CD14-positive monocyte (primary cell): ENCODE measurements at regions not wholly inside any gene's neighbourhood (a gene's known extent, or its start where the extent isn't known, plus 50 kb on each side); places are given as distances from the start of the nearest gene placed in this dataset.
"Not testable (repeated sequence)": the region's sequence is repeated elsewhere in the genome, so short reads cannot be mapped to it uniquely, and the experiment has no call there.

Experiments
- DNase-seq, 3 donors: peaks; one replicate each; pipeline ENCODE4 v3.0.0-alpha.2; 2011 to 2022
- H2AFZ ChIP-seq: 2 replicates; pipeline ENCODE4 v1.6.0; 2012; ENCODE audit warnings: mild to moderate bottlenecking, low read depth, low read length, inconsistent platforms; ENCODE audit not compliant: insufficient read depth, poor library complexity, severe bottlenecking
- H3K27ac ChIP-seq, 2 donors: 1 replicate in 1 of 2; 2 replicates in 1 of 2; pipeline ENCODE4 v1.5.1; 2012 to 2013; ENCODE audit warnings: low read length in 2 of 2, control low read depth in 1 of 2, inconsistent platforms in 1 of 2, low read depth in 1 of 2, mild to moderate bottlenecking in 1 of 2
- H3K27me3 ChIP-seq, 2 donors: one replicate each; pipeline versions ENCODE4 v1.6.0 to v1.6.1; 2011 to 2013; ENCODE audit warnings: low read length in 2 of 2; ENCODE audit not compliant: control insufficient read depth in 2 of 2, insufficient read depth in 2 of 2
- H3K36me3 ChIP-seq, 2 donors: replicated peaks in 1 of 2; 1 replicate in 1 of 2; 2 replicates in 1 of 2; pipeline versions ENCODE4 v1.5.1 to v1.6.1; 2012 to 2013; ENCODE audit warnings: low read length in 2 of 2, control low read depth in 1 of 2, inconsistent platforms in 1 of 2, mild to moderate bottlenecking in 1 of 2; ENCODE audit not compliant: insufficient read depth in 2 of 2, control insufficient read depth in 1 of 2
- H3K4me1 ChIP-seq, 2 donors: 1 replicate in 1 of 2; 2 replicates in 1 of 2; pipeline versions ENCODE4 v1.5.1 to v1.6.1; 2012 to 2013; ENCODE audit warnings: low read length in 2 of 2, control low read depth in 1 of 2, inconsistent platforms in 1 of 2, mild to moderate bottlenecking in 1 of 2, moderate library complexity in 1 of 2; ENCODE audit not compliant: insufficient read depth in 2 of 2, control insufficient read depth in 1 of 2
- H3K4me2 ChIP-seq: replicated peaks from 2 replicates; pipeline ENCODE3; 2012; ENCODE audit warnings: low read length, moderate library complexity, mild to moderate bottlenecking; ENCODE audit not compliant: poor library complexity, severe bottlenecking; ENCODE audit errors: extremely low read depth
- H3K4me3 ChIP-seq, 3 experiments: fragments of 200-600 bp in 1 of 3; sonication (generic) in 1 of 3; replicated peaks in 1 of 3; 1 replicate in 2 of 3; 2 replicates in 1 of 3; pipeline ENCODE4 v1.5.1; 2011 to 2013; ENCODE audit warnings: low read length in 3 of 3, mild to moderate bottlenecking in 3 of 3, control low read depth in 2 of 3, low read depth in 2 of 3, inconsistent platforms in 1 of 3, moderate library complexity in 1 of 3
- H3K79me2 ChIP-seq: 2 replicates; pipeline ENCODE4 v1.6.0; 2012; ENCODE audit warnings: mild to moderate bottlenecking, control low read depth, inconsistent platforms, low read length, moderate library complexity; ENCODE audit not compliant: insufficient read depth
- H3K9ac ChIP-seq: 2 replicates; pipeline ENCODE4 v1.6.0; 2017; ENCODE audit warnings: low read length, mild to moderate bottlenecking; ENCODE audit not compliant: insufficient read depth, poor library complexity, severe bottlenecking
- H3K9me3 ChIP-seq, 2 donors: replicated peaks in 1 of 2; 1 replicate in 1 of 2; 2 replicates in 1 of 2; pipeline versions ENCODE4 v1.5.1 to v1.6.1; 2012 to 2013; ENCODE audit warnings: low read length in 2 of 2, control low read depth in 1 of 2; ENCODE audit not compliant: control insufficient read depth in 1 of 2, insufficient read depth in 1 of 2
- H4K20me1 ChIP-seq: 2 replicates; pipeline ENCODE4 v1.6.0; 2012; ENCODE audit warnings: mild to moderate bottlenecking, low read length, control low read depth, moderate library complexity; ENCODE audit not compliant: insufficient read depth
- H3K27ac Mint-ChIP-seq, 7 donors: one replicate each; pipeline ENCODE4 v1.8.0; 2020; ENCODE audit warnings: mild to moderate bottlenecking in 7 of 7, mixed read lengths in 7 of 7, moderate library complexity in 6 of 7, inconsistent platforms in 2 of 7
- H3K27me3 Mint-ChIP-seq, 3 donors: one replicate each; pipeline ENCODE4 v1.8.0; 2021 to 2022; ENCODE audit warnings: low read depth in 3 of 3, mild to moderate bottlenecking in 3 of 3, mixed read lengths in 3 of 3, moderate library complexity in 3 of 3, inconsistent platforms in 1 of 3
- H3K36me3 Mint-ChIP-seq, 2 donors: one replicate each; pipeline ENCODE4 v1.8.0; 2020; ENCODE audit warnings: mixed read lengths in 2 of 2, inconsistent platforms in 1 of 2, mild to moderate bottlenecking in 1 of 2
- H3K4me1 Mint-ChIP-seq: one replicate; pipeline ENCODE4 v1.8.0; 2020; ENCODE audit warnings: mild to moderate bottlenecking, mixed read lengths
- H3K4me3 Mint-ChIP-seq, 2 donors: one replicate each; pipeline ENCODE4 v1.8.0; 2020; ENCODE audit warnings: mild to moderate bottlenecking in 2 of 2, mixed read lengths in 2 of 2, moderate library complexity in 1 of 2
- H3K9me3 Mint-ChIP-seq, 7 donors: one replicate each; pipeline ENCODE4 v1.8.0; 2020 to 2022; ENCODE audit warnings: mixed read lengths in 7 of 7, mild to moderate bottlenecking in 6 of 7, moderate library complexity in 6 of 7, inconsistent platforms in 2 of 7
- WGBS: methylation state at CpG from one replicate; pipeline ENCODE4 v1.1.5; 2013; ENCODE audit warnings: missing lambda C conversion rate; ENCODE audit not compliant: insufficient coverage; 5-methylcytosine and 5-hydroxymethylcytosine counted together
- intact Hi-C, 2 donors: fragments of 100-400 bp; cut with micrococcal nuclease; formaldehyde crosslinking; loops; one replicate each; pipeline versions ENCODE4 v1.15.0 to v1.15.1; 2023
- TF ChIP-seq, protein P1 (sequence below): fragments of 200-600 bp; IDR thresholded peaks from one replicate; pipeline ENCODE4 v1.8.0; 2022; ENCODE audit warnings: antibody characterized with exemption, mild to moderate bottlenecking

DNA sequence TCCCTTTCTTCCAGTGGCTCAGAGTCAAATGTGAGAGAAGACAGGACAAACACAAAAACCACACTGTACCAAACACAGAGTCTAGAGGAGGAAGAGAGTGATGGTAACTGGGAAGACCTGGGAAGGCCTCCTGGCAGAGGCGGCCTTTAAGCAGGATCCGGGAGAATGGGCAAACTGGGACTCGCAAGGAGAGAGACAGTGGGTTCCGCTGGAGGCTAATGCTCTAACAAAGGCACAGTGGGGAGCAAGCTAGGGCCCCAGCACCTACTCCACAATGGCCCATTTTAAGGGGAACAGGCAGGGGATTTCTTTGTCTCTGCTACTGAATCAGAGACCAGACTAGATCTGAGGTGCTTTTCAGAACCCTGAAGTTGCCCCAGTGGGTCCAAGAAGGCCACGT is 81.4 kb upstream of the HES1 start:
- Histone ChIP-seq H3K36me3 (no peaks in the 10 kb centered on the region), H4K20me1 (no peaks in the 10 kb centered on the region), H3K27me3 (peaks cover 9 to 41% of the 10 kb centered on the region in 2 donors), H3K79me2 (no peaks in the 10 kb centered on the region), H3K9ac (no peak overlapping the region), H3K4me2 (no peak overlapping the region), H3K4me1 (peaks cover 18 to 24% of the 10 kb centered on the region in 2 donors), H3K27ac (no peak overlapping the region), H3K4me3 (no peak overlapping the region), H3K9me3 (peaks cover 7 to 11% of the 10 kb centered on the region in 2 donors), H2AFZ (no peak overlapping the region)
- Mint-ChIP-seq H3K27me3 (peaks cover 31 to 61% (median 53%) of the 10 kb centered on the region in 3 donors), H3K4me3 (peak overlapping the region in 1 of 2 donors; percentile 32), H3K36me3 (peaks cover 7 to 15% of the 10 kb centered on the region in 2 donors), H3K4me1 (peaks cover 36% of the 10 kb centered on the region), H3K9me3 (peaks cover 2 to 19% (median 14%) of the 10 kb centered on the region in 7 donors), H3K27ac (no peak overlapping the region)
- TF ChIP-seq, protein P1, sequence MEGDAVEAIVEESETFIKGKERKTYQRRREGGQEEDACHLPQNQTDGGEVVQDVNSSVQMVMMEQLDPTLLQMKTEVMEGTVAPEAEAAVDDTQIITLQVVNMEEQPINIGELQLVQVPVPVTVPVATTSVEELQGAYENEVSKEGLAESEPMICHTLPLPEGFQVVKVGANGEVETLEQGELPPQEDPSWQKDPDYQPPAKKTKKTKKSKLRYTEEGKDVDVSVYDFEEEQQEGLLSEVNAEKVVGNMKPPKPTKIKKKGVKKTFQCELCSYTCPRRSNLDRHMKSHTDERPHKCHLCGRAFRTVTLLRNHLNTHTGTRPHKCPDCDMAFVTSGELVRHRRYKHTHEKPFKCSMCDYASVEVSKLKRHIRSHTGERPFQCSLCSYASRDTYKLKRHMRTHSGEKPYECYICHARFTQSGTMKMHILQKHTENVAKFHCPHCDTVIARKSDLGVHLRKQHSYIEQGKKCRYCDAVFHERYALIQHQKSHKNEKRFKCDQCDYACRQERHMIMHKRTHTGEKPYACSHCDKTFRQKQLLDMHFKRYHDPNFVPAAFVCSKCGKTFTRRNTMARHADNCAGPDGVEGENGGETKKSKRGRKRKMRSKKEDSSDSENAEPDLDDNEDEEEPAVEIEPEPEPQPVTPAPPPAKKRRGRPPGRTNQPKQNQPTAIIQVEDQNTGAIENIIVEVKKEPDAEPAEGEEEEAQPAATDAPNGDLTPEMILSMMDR = no peak
- WGBS = 98% methylated on average over 4 of the region's 5 CpGs
- DNase-seq = no peak
- intact Hi-C loops = loop anchor here (5.0 to 10.0 kb wide), 2 partner anchors 70 to 83 kb away; partner anchors contain the start of gene HES1 (in 1 of the 2)

DNA sequence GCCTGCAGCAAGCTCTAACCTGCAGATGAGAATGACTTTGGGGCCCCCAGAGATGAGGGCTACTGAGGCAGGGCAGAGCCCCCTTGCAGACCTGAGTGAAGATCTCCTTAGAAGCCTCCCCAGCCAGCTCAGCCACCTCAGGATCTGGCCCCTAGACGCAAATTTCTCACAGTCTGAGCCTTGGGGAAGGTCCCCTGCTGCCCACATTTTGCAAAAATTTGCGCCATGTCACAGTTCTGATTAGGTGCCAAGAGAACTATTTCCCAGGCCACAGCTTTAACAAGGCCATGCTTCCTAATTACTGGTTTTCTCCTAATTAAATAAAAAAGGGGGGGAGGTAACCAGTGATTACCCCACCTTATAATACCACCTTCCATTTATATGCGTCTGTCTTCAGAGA is 81.0 kb upstream of the HES1 start:
- Histone ChIP-seq H3K4me2 (no peak overlapping the region), H3K4me3 (no peak overlapping the region), H3K79me2 (no peaks in the 10 kb centered on the region), H2AFZ (no peak overlapping the region), H4K20me1 (no peaks in the 10 kb centered on the region), H3K27me3 (peaks cover 11 to 41% of the 10 kb centered on the region in 2 donors), H3K36me3 (no peaks in the 10 kb centered on the region), H3K4me1 (peaks cover 18 to 24% of the 10 kb centered on the region in 2 donors), H3K27ac (no peak overlapping the region), H3K9ac (no peak overlapping the region), H3K9me3 (peaks cover 7 to 11% of the 10 kb centered on the region in 2 donors)
- DNase-seq = no peak
- Mint-ChIP-seq H3K4me1 (peaks cover 36% of the 10 kb centered on the region), H3K27me3 (peaks cover 31 to 64% (median 56%) of the 10 kb centered on the region in 3 donors), H3K4me3 (no peak overlapping the region), H3K36me3 (peaks cover 7 to 15% of the 10 kb centered on the region in 2 donors), H3K27ac (no peak overlapping the region), H3K9me3 (peaks cover 2 to 19% (median 14%) of the 10 kb centered on the region in 7 donors)
- no CpG with 5 or more reads among the region's 3 CpGs for WGBS
- TF ChIP-seq, protein P1 = no peak
- intact Hi-C loops = loop anchor here (5.0 to 10.0 kb wide), 2 partner anchors 70 to 82 kb away; partner anchors contain the start of gene HES1 (in 1 of the 2)

DNA sequence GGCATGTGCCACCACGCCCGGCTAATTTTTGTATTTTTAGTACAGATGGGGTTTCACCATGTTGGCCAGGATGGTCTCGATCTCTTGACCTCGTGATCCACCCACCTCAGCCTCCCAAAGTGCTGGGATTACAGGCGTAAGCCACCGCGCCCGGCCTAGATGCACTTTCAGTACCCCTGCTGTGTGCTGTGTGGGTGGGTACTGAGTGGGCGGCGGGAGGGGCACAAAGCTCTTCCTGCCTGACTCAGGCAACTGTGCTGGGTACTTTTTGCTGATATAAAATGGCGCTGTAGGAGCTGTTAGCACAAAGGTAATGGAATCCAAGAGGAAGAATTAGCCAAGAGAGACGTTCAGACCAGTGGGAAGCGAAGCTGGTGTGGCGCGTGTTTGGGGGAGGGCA is 79.6 kb upstream of the HES1 start:
- peak overlapping the region in 1 of 2 donors; percentile 86 for H3K4me3 Mint-ChIP-seq
- not testable (repeated sequence) for H3K4me3 ChIP-seq, DNase-seq, H3K36me3 Mint-ChIP-seq, H3K36me3 ChIP-seq, H3K9ac ChIP-seq, H3K9me3 Mint-ChIP-seq, H4K20me1 ChIP-seq, H3K4me2 ChIP-seq, H3K27ac ChIP-seq, H2AFZ ChIP-seq, H3K79me2 ChIP-seq, H3K9me3 ChIP-seq, H3K27ac Mint-ChIP-seq
- 100% methylated on average over 4 of the region's 15 CpGs for WGBS
- Histone ChIP-seq H3K4me1 (peaks cover 14 to 20% of the 10 kb centered on the region in 2 donors), H3K27me3 (peaks cover 11 to 41% of the 10 kb centered on the region in 2 donors)
- peaks cover 28 to 64% (median 54%) of the 10 kb centered on the region in 3 donors for H3K27me3 Mint-ChIP-seq
- intact Hi-C loops = loop anchor here in 1 of 2 donors (10.0 kb wide), 1 partner anchor 68 kb away; no protein-coding TSS in a partner anchor
- H3K4me1 Mint-ChIP-seq = peaks cover 33% of the 10 kb centered on the region
